ENCODE measurements at regions not wholly inside any gene's neighbourhood (a gene's known extent, or its start where the extent isn't known, plus 50 kb on each side); places are given as distances from the start of the nearest gene placed in this dataset.
"Not testable (repeated sequence)": the region's sequence is repeated elsewhere in the genome, so short reads cannot be mapped to it uniquely, and the experiment has no call there.

GRCh38 chr1:82386365-82387011 lies 585.8 kb downstream of the ADGRL2 start:
- no peak for DNase-seq

DNA sequence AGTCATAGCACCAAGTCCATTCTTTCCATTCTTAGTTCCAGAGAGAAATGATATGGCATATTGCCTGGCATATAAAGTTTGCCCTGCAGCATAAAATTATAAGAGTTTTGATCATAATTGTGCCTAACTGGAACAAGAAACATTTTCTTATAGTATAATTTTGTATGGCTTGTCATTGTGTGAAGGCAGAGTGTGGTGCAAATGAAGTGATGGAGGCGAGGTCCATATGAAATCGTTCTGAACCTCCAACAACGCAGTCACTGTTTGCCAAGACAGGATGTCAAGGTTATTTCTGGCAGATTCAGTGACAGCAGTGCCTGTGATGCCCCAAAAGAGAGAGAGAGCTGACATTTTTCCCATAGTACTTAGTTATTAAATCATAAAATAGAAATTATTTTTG lies 584.0 kb downstream of the ADGRL2 start:
- no peak for DNase-seq

DNA sequence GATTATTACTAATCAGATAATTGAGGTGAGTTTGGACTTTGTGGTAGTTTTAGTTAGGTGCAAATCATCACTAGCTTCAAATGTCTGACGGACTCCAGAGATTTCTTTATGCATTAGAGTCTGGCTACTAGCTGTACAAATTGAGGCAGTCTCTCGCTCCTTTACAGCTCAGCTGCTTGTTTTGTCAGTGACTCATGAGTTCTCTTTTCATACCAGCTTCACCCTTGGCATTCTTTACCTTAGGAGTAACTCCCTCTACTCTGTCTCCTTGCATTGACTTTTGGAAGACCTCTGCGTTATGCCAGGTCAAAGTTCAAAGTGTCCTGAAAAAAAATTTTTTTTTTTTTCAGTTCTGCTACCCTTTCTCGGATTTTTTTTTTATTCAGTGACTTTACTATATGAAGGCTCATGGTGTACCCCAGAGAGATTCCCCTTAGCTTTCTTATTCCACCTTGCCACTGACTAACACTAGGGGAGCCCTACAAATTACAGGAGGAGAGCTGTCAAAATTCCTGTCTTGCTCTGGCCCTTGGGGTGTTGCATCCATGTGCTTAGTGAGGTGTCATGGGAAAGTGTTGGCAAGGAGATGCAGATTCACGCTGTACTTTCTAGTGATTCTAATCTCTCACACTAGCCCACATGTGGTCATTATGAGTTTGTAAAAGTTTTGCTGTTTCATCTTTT lies 576.6 kb downstream of the ADGRL2 start:
- DNase-seq = no peak

GRCh38 chr1:82373710-82374109 lies 573.0 kb downstream of the ADGRL2 start:
- DNase-seq = no peak

GRCh38 chr1:82371844-82372498 lies 571.2 kb downstream of the ADGRL2 start:
- no peak for DNase-seq

DNA sequence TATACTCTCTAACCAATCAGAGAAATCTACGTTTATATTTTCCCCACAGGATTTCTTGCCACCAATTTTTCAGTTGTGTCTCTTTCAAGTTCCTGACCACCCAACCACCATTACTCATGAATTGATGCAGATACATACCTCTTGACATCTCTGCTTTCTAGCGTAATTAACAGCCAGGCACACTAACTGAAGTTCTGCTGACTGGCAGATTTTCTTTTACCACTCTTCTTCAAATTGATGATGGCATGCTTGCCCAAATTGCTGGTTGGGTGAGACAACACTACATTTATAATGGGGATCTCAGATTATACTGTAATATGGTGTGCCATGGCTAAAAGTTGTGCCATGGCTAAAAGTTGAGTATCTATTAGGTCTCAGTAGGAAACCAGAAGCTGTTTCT lies 566.7 kb downstream of the ADGRL2 start:
- no peak for DNase-seq

DNA sequence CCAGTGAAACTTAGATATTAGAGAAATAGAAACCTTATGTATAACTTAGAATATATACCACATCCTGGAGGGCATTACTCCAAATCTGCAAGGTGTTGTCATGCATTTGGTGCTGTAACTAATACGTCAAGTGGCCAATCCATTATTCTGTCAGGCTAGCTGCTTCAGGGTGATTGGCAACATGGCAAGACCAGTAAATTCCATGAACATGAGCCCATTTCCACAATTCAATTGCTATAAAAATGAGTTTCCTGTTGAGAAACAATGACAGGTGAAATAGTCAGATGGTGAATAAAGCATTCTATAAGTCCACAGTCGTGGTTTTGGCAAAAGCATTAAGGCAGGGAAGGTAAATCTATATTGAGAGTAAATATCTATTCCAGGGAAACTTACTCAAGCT lies 566.0 kb downstream of the ADGRL2 start:
- no peak for DNase-seq

- DNase-seq = not testable (repeated sequence)
Measured at GRCh38 chr1:82359541-82359940, 558.8 kb downstream of the ADGRL2 start.

GRCh38 chr1:82358706-82359105 lies 558.0 kb downstream of the ADGRL2 start:
- not testable (repeated sequence) for DNase-seq

DNA sequence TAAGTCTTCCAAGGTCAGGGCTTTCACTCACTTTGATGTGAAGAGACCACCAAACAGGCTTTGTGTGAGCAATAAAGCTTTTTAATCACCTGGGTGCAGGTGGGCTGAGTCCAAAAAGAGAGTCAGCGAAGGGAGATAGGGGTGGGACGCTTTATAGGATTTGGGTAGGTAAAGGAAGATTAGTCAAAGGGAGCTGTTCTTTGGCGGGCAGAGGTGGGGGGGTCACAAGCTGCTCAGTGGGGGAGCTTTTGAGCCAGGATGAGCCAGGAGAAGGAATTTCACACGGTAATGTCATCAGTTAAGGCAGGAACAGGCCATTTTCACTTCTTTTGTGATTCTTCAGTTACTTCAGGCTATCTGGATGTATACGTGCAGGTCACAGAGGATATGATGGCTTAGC lies 553.8 kb downstream of the ADGRL2 start:
- DNase-seq = not testable (repeated sequence)

- no peak for DNase-seq
Measured at GRCh38 chr1:82348487-82348886, 547.8 kb downstream of the ADGRL2 start.

GRCh38 chr1:82346141-82346540 lies 545.4 kb downstream of the ADGRL2 start:
- peak; percentile 63 for DNase-seq

GRCh38 chr1:82343381-82343780 lies 542.6 kb downstream of the ADGRL2 start:
- no peak for DNase-seq

- no peak for DNase-seq
Measured at GRCh38 chr1:82337635-82338034, 536.9 kb downstream of the ADGRL2 start.

DNA sequence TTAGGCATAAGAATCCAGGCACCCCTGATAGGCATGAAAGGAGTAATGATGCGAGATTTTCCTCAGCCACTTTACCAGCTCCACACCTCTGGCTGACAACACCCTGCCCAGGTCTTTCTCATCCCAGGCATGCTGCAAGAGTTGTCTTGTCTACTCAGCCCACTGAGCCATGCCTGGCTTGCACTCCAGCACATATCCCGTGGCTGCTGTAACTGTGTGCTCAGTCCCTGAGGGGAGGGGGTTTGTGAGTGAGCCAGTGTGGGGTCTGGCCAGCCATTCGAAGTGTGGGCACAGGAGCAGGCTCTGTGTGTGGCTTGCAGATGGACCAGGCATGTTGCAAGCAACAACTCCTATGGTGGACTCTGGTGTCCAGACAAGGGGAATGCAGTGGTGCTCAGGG lies 529.6 kb downstream of the ADGRL2 start:
- DNase-seq = no peak

- DNase-seq = no peak
Measured at GRCh38 chr1:82329226-82329625, 528.5 kb downstream of the ADGRL2 start.

DNA sequence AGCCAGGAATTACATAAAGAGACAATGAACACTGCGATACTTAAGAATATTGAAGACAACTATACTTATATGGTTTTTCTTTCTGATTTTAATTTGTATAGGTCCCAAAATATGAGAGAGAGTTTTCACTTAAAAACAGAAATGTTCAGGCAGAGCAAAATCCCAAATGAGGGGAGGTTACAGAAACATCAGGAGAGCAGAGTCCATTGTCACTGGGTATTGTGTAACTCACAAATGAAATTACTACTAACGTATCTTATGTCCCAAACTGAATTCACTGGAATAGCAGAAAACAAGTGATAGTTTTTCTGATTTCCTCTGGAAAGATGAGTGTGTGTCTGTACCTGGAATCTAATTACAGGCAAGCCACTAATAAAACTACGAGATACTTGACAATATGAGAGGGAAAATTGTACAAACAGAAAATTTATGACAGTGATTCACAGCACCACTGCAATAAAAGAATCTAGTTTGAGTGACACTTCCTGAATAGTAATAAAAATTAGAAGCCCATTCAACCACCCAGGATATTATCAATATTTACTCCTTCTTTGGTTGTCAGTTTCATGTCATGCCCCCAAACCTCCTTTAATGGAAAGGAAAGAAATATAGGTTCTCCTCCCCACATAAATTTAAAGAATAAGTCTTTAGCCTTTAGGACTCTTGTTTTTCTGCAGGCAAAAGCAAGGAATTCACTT lies 522.6 kb downstream of the ADGRL2 start:
- peak; percentile 75 for DNase-seq

DNA sequence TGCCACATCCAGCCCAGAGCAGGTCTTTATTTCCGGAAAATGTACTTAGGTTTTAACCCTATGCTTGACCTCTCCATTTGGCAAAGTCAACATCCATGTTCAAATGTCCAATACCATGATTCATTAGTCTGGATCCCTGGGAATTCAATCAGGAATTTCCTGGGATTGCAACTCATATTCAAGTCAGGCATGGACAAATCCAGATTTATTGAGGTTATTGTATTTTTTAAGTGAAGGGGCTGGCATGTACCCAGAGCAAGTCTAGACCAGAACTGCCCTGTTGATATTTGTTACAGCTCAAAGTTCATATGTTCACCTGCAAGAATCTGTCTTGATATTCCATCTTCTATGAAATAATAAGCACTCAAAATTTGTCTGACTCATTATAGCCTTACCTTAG lies 521.1 kb downstream of the ADGRL2 start:
- DNase-seq = no peak

DNA sequence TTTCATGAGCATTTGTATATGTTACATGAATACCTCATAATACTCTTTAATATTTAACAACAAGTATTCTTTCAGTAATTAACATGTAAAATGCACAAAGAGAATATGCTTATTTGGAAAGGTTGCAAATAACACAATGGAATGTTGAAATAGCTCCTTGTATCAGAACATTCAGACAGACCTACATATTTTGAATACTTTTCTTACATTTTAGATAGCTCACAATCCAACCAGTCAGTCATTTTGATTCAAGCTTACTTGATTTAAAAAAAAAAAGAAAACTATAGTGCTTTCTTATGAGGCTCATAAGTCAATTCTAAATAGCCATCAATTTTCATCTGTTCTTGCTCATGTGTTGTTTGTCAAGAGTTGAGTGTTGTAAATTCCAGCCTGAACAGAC lies 518.8 kb downstream of the ADGRL2 start:
- DNase-seq = no peak

DNA sequence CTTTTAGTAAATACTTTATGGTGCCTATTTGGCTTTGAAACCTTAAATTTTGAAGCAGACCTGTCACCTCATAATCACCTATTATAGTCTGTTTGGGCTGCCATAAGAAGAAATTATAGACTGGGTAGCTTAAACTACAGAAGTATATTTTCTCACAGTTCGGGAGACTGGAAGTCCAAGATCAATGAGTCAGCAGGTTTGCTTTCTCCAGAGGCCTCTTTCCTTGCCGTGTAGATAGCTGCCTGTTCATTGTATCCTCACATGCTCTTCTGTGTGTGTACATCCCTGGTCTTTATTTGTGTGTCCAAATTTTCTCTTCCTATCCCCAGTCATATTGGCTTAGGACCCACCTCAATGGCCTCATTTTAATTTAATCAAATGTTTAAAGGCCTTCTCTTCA lies 518.2 kb downstream of the ADGRL2 start:
- no peak for DNase-seq

DNA sequence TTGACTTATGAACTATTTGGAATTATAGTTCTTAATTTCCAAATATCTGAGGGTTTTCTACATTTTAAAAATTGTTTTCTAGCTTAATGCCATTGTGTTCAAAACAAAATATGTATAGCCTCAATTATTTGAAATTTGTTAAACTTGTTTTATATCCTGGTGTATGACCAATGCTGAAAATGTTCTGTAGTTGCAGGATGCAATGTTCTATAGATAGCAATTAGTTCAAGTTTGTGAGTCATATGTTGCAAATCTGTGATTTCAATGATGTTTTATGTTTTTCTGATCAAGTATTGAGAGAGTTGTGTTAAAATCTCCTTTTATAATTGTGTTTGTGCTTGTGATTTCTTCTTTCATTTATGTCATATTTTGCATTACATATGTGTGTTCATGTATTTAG lies 517.5 kb downstream of the ADGRL2 start:
- DNase-seq = no peak

DNA sequence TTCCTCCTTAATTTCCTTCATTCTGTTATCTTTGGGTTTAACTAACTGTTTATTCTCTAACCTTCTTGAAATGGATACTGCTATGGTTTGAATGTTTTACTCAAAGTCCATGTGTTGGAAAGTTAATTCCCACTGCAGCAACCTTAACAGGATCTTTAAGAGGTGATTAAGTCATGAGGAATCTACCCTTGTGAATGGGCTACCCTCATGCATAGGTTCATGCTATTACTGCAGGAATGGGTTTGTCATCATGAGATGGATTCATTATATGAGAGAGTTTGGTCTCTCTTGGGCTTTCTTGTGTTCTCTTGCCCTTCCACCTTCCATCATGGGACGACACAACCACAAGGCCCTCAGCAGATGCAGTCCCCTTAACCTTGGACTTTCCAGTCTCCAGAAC lies 516.9 kb downstream of the ADGRL2 start:
- no peak for DNase-seq

DNA sequence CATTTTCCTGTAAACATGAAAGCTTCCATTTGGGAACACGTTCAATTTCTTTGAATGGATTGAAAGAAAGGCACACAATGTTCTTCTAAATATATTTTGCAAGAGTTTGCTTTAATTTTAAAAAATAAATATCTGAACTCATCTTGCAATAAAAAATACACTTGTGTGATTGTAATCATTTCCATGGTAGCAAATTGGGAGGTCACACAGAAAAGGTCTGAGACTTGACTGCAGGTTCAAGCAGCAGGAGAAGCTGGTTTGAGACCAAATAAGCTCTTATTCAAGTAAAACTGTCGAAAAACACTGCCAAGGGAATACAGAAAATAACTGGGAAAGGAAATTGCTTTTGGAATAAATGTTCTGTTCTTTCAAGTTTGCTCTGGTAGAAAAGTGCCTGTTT lies 498.9 kb downstream of the ADGRL2 start:
- no peak for DNase-seq

DNA sequence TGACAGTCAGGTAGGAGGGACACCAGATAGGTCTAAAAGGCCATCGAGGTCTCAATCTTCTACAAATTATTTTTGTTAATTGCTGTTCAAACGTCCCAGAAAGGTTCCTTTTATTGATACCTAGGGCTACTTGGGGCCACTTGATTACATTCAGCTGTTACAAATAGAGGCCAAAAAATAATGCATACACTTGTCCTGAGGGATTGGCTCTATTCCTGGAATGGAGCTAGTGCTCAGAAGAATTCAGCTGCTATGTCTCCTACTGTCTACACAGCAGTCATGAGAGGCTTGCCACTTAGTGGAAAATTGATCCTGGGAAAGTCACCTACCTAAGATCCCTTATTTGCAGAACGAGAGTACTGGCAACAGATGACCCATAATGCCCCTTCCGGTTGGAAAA lies 498.3 kb downstream of the ADGRL2 start:
- DNase-seq = no peak
